CD1c-positive myeloid dendritic cell (primary cell): ENCODE measurements at regions not wholly inside any gene's neighbourhood (a gene's known extent, or its start where the extent isn't known, plus 50 kb on each side); places are given as distances from the start of the nearest gene placed in this dataset.
A peak's percentile ranks its signal among the peaks of the same experiment; 100 is the strongest.

ENCODE experiments used
- DNase-seq: peaks from one replicate; pipeline ENCODE4 v3.0.0-alpha.2; 2016; ENCODE audit errors: extremely low spot score

DNA sequence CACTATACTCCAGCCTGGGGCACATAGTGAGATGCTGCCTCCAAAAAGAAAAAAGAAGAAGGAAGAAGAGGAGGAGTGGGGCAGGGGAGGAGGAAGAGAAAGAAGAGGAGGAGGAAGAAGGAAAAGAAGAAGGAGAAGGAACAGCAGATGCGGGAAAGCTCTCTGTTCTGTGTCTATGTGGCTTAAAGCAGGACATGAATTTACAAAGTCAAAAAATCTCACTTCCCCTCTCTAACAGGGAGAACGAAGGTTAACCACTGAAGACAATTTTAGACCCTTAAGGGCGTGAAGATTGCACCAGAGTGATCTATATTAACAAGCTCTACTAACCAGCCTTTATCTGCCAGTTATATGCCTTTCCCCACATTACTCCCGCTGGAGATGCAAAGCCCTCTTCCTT, 258.9 kb downstream of the METTL4 start:
- DNase-seq: peak; percentile 17

DNA sequence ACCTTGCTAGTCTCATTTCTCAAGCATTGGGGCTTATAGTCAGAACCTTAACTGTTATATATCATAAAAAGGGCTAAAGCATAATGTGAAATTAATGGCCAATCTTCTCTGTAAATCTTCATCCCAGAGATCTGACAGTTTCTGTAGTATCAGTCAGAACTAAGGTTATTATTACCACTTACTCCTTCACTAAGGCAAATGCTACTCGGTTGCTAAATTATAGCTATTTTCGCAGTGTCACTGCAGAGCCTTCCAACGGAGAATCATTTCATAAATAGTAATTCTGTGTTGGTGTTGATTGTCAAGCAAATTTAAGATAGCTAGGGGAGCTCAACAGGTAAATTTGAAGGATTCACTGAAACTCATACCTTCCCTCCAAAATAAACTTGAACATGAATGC, 258.0 kb downstream of the METTL4 start:
- no peak for DNase-seq

DNA sequence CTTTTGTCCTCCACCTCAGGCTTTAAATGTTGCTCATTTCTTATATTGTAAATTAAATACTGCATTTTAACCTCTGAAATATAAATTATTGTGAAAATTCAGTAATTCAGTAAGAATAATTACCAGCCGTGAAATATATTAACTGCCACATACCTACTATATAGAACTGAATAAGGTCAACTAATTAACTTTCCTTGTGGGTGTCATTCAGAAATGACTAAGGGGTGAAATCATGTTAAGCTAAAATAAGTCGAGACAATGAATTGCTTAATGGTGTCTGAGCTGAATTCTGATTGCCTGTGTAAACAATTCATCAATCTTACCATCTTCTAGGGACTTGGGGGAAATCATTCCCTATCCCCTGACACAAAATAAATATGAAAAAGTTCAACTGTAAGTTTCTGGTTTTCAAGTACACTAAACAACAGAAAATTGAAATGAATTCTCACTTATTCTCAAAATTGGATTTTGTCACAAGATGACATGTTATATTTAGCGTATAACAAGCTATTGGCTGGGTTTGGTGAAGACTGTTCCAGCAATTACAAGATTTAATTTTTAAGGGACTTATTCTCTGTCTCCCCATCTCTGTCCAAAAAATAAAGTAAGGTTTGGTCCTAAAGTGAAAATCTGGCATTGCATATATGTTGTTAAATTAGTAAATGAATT, 255.1 kb downstream of the METTL4 start:
- DNase-seq: no peak

DNA sequence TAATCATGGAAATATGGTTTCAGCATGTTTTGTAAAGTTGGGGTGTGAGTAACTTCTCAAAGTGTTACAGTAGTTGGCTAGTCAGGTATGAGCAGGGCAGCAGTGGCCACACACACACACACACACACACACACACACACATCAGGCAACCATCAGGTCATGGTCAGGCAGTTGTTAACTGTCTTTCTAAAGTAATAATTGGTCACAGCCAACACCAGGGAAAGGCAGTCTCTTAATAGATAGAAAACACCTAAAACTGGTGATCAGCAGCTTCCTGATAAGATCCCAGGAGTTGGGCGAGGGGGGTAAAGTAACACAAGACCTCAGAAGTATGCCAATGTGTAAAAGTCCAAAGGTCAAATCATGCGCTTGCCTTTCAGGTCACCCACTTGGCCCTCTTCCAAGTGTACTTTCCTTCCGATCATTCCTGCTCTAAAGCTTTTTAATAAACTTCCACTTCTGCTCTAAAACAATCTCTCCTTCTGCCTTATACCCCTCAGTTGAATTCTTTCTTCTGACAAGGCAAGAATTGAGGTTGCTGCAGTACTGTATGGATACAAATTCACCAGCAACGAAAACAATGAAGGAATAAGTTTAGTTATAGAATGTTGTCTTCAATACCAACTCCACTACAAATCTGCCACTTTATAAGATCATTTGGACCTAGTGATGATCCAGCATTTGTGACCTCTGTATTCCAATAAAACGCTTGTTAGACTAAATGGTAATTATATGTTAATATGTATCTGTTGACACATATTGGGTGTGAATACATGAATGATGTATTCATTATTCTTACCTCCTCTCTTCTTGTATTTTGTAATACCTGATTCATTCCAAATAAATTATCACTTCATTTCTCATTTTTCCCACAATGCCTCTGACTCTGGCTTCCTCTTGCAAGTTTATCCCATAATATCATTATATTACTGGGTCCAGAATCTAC, 254.3 kb downstream of the METTL4 start:
- DNase-seq: no peak

DNA sequence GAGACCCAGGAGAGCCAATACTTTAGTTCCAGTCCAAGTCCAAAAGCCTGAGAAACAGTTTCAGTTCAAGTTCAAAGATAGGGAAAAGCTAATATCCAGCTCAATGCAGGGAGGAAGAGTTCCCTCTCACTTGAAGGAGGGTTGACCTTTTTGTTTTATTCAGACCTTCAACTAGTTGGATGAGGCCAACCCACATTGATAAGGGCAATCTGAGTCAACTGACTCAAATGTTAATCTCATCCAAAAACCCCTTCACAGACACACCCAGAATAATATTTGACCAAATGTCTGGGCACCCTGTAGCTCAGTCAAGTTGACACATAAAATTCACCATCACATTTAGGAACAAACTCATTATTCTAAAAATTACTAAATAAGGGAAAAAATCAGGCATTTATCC, 246.8 kb downstream of the METTL4 start:
- DNase-seq: no peak

DNA sequence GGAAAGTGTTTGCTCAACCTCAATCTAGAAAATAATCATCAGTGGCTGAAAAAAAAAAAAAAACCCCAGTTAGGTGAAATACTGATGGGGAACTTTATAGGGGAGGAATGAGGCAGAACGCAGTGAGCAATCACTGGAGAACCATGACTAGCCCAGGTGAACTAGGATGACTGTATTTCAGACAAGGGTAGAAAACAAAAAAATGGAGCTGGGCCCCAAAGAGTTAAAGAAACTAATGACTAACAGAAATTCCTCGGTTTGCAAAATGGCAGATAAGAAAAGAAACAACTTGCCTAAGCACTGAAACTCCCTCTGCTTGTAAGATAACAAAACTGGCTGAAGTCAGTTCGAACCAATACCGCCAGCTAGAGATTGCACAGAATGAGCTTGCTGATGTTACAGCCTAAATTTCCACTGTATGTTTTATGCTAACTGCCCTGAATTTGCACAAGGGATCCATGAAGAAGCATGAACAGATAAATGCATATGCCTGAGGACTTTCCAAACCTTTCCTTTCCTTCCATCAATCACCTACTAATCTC, 245.9 kb downstream of the METTL4 start:
- DNase-seq: no peak

DNA sequence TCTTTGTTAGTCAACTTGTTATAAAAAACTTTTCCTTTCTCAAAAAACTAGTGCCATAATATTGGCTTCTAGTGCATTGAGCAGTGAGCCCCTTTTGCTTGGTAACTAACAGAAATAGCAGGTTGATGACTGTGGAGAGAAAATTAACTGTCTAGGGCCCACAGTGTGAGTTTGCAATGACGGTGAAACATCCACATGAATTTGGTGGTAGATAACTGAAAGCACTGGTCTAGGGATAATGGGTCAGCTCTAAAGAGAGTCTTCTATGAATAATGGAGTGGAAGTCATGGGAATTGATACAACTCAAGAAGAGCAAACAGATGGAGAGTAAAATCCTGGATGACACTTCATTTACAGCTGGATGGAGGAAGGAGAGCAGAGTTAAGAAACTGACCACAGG, 245.4 kb downstream of the METTL4 start:
- DNase-seq: no peak

DNA sequence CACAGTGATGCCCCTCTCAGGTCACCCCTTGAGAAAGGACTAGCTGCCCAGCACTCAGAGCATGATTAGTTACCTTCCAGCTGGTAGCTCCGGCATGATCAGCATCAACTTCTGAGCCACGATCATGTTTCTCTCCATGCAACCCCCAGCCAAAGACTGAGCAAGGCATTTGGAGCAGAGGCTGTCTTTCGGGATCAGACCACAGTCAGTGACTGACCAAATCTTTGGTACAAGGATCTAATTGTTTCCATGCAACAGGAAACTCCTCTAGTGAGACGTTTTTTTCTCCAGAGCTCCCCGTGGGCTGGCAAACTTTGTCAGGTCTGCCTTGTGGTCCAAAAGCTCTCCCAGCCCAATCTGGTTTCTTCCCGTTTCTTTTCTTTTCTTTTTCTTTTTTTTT, 244.3 kb downstream of the METTL4 start:
- DNase-seq: no peak

DNA sequence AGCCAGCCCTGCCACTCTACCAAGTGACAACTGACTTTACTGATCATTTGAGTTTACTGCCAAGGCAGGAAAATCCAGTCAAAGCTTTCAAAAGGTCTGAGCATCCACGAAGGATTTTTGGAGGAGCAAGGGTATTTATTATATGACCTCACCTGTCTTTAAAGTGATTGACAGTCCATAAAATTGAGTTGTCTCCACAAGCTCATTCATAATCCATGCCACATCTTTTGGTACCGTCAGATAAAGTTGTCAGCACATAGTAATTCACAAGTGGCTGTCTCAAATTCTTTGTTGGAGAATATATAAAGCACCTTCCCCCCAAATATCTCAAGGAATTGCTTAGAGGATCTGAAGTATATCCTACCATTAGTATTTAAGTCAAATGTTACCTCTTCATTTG, 240.5 kb downstream of the METTL4 start:
- DNase-seq: no peak

DNA sequence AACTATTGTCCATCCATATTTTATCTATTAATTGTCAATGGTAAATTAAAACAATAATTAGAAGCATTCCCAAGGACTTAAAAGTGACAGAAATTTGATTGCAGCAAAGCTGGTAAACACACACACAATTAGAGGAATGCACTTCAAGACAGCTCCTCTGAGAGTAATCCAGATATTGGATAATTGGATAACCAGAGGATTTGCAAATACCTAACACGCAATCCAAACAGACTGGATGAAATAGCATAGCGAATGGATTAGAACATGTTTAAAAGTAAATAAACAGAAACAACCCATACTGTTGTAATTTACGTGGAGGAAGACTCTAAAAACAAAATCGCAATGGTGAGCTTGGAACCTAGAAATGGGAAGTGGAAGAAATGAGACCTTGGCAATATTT, 239.8 kb downstream of the METTL4 start:
- no peak for DNase-seq

DNA sequence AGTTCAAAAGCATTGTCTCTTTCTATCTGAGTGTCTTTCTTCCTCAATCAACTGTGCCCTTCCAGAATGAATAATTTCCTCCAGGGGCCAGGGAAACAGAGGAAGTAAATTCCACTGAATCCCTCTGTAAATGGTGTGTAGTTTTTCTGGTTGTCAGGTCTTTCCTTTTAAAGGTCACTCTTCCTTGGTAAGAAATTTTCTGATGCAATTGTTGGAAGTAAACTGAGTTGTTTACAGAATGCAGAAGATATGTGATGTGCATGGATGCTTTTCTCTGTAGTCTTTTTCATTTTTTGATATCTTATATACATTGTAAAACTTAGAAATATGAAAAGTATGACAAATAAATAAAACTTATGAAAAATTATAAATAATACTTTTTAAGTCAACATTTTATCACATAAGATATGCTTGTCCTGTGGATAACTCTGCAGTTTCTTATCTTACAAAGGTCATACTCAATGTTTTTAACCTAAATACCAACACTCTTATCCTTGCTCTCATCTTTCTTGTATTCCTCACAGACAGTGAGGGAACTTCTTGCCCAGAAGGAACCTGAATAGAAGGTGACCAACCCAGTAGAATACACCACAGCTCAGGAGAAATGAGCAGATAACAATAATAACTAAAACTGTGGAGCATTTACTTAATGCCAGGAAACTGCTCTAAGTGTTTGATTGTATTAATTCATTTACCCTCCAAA, 234.5 kb downstream of the METTL4 start:
- DNase-seq: no peak

DNA sequence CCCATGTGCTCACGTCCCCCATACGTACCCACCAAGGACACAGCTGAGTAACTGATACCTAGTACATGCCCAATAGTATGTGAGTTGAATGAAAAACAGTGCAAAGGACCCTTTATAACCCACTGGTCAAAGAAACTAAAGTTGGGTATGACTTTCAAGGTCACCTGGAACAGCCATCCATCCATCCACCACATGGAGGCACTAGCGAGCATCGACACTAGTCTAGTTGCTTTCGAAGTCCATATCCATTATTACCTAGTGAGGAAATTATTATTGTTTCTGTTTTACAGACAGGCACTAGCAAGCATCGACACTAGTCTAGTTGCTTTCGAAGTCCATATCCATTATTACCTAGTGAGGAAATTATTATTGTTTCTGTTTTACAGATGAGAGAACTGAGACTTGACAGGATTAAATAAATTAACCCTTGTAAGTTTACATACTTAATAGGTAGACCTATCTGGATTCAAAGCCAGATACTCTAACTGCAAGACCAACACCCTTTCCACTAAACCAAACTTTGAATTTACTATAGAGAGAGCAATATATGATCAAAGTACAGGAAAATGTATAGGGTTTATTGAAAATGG, 233.7 kb downstream of the METTL4 start:
- DNase-seq: peak; percentile 33

DNA sequence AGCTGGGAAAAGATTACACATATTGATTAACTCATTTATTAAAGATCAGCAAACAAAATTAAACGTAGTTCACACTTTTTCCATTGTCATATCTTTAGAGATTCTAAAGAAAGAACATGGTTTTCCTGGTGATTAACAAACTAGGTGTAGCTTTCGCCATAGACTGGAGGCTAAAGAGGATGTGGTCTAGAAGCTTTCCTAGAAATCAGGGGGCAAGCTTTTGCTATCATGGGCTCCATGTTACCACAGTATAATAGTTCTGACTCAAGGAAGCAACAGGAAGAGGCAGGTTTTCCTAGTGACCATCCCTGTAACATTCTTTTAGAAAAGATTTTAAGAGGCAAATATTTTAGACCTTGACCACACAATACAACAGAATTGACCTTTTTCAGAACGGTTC, 232.7 kb downstream of the METTL4 start:
- DNase-seq: no peak

DNA sequence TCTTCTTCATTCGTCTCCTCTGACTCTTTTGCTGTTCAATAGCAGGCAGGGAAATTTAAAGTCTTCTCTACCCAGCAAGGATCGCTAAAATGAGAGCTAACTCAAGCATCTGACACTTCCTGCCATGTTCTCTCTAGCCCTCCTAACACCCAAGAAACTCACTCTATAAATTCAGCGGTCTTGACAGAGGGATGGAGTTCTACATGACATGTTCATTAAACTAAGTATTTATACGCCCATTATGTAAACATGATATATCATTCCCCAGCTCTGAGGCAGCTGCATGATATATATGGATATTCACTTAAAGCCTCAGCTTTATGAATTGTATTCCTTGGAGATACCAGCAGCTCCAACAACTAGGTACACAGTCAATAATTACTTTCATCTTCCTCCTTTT, 231.0 kb downstream of the METTL4 start:
- no peak for DNase-seq

DNA sequence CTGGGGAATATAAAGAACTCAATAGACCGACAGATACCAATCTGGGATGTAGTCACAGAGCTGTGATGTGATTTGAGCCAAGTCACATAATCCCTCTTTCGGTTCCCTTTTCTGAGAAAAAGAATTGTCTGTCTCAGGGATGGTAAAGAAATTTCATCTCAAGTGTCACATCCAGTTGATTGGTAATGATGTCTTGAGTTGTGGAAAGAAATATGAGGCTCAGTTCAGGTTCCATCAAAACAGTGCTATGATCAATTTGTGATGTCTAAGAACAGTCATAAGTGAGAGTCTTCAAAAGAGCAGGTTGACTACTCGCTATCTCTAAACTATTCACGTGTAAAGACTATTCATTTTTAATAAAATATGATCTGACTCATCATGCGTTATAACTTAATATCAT, 223.3 kb downstream of the METTL4 start:
- DNase-seq: no peak

DNA sequence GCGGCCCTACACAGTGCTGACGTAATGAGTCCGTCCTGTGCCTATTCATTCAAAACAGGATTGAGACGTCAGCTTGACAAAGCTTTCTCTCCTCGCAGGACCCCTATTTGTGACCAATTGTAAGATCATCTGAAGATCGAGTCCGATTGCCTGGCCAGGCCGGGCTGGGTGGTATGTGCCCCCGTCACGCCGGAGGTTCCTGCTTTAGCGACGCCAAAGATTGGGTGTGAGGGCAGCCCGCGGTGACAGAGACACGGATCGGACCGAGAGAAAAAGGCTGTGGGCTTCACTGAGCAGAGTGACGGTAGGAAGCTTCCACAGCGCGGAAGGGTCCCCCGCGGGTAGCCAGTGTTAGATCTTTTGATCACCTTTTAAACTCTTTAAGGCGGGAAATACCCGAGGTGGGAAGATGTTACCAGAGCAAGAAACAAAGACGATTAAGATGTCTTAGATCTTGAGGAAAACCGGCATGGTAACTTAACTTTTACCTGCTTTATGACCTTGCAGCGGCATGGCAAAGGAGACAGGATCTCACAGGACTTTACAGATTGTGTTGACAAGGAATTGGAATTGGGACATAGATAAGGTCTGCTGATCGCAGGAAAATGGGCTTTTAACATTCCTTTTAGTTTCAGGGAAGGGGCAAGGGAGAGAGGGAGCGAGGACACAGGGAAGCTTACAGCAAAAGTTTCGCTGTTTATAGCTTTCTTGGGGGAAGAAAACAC, 220.0 kb downstream of the METTL4 start:
- DNase-seq: no peak

DNA sequence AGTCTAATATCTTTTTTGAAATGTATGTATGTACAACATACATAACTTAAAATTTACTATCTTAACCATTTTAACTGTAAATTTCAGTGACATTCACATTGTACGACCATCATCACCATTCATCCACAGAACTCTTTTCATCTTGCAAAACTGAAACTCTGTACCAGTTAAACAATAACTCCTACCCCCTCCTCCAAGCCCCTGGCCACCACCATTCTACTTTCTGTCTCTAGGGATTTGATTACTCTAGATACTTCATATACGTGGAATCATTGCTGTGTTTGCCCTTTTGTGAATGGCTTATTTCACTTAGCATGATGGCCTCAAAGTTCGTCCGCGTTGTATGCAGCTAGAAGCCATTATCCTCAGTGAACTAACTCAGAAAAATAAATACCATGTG, 217.0 kb downstream of the METTL4 start:
- no peak for DNase-seq

DNA sequence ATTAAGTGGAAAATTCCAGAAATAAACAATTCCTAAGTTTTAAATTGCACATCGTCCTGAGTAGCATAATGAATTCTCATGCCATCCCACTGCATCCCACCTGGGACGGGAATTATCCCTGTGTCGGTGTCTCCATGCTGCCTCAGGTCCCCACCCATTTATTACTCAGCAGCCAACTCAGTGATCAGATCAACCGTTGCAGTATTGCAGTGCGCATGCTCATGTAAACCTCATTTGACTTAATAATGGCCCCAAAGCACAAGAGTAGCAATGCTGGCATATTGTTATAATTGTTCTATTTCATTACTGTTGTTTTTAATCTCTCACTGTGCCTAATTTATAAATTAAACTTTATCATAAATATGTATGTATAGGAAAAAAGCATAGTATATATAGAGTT, 214.4 kb downstream of the METTL4 start:
- no peak for DNase-seq

DNA sequence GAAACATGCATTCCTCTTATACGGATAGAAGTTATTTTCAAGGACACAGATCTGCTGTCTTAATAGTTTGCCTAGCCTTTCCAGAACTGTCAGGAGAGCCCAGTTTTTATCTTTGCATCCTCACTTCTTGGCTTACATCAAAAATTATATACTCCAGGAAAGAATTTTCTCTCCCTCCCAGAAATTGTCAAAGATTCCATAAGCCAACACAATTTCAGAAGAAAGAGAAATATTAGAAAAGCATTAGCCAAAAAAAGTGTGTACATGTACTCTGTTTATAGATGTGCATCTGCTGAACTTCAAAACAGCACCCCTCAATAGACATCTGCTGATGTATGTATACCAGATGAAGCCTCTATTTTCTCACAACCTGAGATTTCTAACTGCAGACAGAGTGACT, 210.4 kb downstream of the METTL4 start:
- no peak for DNase-seq

DNA sequence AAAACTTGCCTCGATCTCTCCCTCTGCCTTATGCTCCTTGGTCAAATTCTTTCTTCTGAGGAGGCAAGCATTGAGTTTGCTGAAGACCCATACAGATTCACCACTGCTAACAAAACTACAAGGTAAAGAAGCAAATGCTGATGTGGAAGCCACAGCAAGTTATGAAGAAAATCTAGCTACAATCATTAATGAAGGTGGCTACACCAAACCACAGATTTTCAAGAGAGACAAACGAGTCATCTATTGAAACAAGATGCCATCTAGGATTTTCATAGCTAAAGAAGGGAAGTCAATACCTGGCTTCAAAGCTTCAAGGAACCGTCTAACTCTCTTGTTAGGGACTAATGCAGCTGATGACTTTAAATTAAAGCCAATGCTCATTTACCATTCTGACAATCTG, 203.2 kb downstream of the METTL4 start:
- no peak for DNase-seq

DNA sequence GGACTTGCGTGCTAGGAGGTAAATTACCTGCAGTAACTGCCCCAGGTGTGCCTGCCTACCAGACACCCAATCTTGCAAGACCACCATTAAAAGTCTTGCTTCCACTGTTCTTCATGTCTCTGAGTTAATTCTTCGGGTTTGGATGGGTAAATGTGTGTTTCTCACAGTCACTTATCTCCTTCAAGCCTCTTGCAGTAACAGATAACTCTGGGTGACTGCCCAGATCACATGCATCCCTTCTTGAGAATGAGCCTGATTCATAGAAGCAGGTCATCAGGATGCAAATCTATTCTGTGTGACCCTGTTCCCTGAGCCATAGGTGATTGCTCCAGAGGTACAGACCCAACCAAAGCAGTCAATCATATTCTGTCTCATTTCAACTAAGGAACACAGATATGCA, 194.6 kb downstream of the METTL4 start:
- no peak for DNase-seq
